Left renal cortex interstitium (tissue), 4 donors: ENCODE measurements at regions not wholly inside any gene's neighbourhood (a gene's known extent, or its start where the extent isn't known, plus 50 kb on each side); places are given as distances from the start of the nearest gene placed in this dataset.
"Not testable (repeated sequence)": the region's sequence is repeated elsewhere in the genome, so short reads cannot be mapped to it uniquely, and the experiment has no call there.

ENCODE experiments used
- DNase-seq, 4 donors: peaks; one replicate each; pipeline ENCODE4 v3.0.0-alpha.2; 2013; ENCODE audit warnings: low read depth in 4 of 4, low spot score in 2 of 4, missing footprints in 1 of 4

DNA sequence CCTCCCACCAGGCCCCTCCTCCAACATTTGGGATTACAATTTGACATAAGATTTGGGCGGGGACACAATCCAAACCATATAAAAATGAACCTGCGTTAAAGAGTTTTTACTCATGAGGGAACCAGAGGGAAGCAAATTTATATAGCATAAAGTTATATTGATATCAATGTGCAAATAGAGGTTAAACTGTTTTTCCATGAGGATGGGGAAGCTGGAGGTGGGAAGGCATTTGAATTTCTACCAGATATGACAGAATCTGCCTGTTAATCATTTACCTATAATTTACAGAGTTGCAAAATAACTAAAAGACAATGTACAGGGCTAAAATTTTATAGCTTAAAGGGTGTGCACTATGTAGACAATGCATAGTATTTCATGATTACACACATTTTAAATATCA lies 322.0 kb upstream of the FKBP1C start:
- DNase-seq = no peak

DNA sequence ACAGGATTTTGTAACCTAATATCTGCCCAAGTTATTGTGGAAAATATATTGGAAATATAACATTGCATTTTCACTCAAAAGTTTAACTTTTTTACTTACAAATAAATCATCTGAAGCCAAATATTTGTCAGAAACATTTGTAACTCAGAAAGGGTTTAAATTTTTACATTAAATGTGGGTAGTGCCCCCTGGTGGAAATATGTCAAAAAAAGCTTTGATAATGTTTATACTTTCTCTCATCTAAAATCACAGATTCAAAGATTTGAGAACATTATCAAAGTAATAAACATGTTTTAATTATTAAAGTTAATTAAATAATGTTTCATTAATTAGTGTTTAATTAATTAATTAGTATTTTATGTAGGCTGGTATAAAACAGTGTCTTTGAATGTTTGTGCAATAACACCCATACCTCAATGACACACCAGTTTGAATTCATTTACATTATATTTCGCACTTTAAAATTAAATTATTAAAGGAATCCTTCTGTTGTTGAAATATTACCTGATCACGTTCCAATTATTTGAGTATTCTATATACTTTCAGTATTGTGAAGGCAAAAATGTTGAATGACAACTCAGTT lies 320.1 kb upstream of the FKBP1C start:
- no peak for DNase-seq

DNA sequence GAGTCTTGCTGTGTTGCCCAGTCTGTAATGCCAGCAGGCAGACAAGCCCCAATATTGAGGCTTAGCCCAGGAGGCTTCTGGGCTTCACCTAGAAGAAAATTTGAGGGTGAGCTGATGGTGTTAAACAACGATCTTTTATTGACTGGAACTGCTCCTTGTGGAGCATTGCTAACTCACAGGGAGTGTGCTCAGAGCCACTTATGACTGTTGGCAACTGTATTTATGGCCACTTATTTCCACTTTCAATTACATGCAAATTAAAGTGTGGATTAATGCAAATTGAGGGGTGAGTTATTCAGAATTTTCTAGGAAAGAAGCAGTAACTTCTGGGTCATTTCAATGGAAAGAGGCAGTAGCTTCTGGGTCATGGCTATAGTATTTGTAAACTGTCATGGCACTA lies 317.2 kb upstream of the FKBP1C start:
- DNase-seq = no peak

DNA sequence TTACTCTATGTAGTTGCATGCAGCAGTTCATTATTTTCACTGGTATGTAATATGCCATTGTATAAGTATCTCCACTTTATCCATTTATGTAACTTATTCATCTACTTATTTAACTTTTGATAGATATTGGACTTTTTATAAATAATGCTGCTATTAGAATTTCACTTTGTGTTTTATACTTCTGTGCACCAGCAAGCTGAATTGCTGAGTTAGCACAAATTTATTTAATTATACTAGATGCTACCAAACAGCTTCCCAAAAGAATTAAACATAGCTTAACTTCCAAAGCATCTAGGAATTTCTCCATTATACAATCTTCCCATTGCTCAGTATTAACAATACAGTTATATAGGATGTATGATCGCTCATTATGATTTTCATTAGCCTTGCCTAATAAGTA lies 308.0 kb upstream of the FKBP1C start:
- no peak for DNase-seq

DNA sequence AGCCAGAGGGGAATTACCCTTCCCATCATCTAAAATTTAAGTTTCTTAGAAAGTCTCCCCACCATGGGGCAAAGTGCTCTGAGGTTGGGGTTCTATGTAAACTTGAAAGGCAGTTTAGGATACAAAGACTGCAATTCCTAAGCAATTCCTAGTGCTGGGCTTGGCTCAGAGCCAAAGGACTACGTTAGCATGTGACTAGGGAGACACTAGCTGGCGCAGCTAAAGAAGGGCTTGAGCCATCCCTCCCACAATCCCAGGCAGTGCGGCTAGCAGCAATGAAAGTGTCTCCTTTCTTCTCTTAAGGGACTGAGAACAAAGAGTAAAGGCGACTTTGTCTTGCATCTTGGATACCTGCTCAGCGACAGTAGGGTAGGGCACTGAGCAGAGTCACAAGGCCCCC lies 306.6 kb upstream of the FKBP1C start:
- DNase-seq = no peak

DNA sequence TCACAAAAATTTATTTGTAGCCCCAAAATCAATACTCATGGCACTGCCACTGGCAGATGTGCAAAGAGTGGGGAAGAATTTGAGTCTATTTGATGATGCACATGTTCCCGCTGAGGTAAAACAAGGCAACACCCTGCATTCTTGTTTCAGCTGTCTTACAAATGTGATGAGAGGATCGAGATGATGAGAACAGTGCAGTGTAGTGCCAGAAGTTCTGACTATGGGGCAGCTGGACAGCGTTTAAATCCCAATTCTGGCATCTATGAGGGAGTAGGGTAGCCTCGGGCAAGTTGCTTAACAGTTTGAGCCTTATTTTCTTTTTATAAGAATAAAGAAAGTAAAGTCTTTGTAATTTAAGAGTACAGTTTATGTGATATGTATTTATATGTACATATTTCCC lies 296.7 kb upstream of the FKBP1C start:
- DNase-seq = no peak

DNA sequence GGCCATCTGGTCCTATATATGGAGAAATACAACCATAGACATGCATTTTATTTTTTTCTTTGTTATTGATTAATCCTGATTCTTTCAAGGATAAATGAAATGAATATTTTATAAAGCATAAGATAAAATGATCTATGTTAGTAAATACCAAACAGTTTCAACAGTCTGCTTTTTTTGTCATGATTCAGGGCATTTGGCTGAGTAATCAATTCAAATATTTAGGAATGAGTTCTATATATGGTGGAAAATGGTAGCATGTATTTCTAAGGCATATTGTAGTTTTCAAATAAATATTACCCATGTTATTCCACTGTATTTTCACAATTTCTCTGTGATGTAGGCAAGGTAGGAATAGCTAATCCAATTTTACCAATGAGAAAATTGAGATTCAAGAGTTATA lies 287.5 kb upstream of the FKBP1C start:
- no peak for DNase-seq

DNA sequence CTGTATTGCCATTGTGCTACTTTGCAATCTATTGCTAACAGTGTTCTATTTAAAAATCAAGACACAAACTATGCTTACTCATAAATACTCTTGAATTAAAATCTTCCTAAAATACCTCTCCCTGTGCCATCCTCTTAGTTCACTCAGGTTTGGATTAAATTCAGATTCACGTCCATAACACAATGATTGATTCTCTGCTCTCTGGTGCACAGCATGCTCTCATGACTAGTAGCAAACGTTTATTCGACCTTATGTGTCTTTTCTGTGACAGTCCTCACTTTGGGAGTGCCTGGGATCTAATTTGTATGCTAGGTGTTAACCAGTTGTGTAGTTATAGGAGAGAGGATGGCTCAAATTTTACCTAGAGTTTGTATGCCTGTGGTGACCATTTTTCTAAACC lies 270.4 kb upstream of the FKBP1C start:
- no peak for DNase-seq

DNA sequence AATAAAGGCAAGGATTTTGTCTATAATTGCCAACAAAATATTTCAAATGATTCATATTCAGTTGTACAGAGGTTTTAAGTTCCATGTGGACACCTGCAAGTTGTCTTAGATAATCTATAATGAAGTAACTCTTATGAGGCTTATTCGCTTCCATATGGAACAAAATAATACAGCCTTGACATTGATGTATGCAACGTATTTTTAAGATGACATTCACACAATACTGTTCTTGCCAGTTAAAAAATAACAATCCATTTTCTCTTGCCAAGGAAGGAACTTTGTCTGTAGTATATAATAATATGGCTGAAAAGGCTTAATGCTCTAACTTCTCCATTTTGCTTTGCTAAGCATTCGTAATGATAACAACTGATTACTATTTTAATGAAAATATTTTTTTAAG lies 269.3 kb upstream of the FKBP1C start:
- no peak for DNase-seq

DNA sequence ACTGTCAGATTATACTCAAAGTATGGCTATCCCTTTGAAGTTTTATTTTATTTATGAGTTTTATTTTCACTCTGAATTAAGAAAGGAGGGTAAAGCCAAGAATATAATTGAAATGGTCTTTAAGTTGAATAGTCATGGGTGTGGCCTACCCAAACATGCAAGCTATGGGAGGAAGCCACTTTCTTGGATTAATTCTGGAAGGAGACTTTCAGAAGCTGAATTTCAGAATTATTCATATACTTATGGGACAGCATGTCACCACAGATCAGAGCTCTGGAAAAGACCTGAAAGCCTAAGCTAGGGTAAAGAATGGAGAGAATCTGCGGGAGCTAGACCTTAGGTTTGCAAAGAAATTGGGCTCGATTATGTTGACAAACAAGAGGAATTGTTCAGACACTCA lies 242.4 kb upstream of the FKBP1C start:
- DNase-seq = no peak

DNA sequence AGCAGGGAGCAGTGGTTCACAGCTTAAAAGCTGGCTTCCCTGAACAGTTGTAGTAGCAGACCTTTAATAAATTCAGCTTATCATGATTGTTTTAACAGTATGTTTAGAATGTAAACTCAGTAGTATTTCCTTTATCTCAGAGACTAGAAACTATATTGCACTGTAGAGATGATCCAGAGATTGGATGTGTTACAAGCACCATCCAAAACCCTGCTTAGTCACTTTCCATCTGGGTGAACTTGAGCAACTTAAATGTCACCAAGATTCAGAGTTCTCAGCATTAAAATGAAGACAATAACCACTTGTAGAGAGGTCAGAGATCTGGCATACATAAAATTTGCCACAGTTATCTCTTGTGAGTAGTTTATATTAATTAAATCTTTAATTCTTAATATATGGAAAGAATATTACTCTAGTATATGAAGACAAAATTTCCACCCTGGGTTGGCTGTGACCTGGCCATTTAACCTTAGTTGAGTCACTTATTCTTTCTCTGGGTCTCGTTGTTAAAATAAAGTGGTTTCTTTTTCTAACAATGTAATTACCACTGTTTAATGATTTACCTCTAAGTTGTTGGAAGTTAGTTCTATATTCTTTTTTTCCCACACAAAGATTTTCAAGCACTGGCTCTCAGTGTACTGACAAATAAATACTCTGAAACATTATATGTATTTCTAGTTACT lies 239.2 kb upstream of the FKBP1C start:
- DNase-seq = no peak

DNA sequence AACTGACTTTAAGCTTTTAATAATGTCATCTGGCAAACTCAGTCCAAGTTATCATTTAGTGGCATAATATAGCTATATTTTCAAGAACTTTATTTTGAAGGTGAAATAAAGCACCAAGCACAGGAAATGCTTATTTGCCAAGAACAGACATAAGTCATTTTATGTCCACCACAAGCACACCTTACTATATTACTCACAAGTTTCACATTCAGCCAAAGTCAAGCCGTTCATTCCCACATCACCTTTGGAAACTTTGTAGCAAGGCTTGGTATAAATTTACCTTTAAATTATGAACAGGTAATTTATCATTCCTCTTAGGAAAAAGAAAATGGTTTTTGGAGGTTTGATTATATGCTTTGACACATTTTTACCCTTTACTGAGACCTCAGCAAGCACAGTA lies 236.8 kb upstream of the FKBP1C start:
- no peak for DNase-seq

DNA sequence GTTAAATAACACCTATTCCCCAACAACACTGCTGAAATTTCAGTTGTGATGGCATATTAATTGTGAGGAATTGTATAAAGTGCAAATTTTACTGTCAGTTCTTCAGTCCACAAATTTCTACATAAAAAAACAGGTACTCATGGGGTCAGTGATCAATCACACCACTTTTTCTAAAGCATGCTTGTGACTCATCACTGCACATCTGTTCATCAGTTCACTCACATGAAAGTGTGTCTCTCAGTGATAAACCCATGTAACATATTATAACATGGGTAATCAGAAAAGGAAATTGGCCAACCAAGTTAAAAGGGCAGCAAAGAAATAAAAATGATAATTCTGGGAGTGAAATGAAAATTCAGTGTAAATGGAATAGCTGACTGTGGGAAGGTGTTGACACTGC lies 234.7 kb upstream of the FKBP1C start:
- DNase-seq = no peak

DNA sequence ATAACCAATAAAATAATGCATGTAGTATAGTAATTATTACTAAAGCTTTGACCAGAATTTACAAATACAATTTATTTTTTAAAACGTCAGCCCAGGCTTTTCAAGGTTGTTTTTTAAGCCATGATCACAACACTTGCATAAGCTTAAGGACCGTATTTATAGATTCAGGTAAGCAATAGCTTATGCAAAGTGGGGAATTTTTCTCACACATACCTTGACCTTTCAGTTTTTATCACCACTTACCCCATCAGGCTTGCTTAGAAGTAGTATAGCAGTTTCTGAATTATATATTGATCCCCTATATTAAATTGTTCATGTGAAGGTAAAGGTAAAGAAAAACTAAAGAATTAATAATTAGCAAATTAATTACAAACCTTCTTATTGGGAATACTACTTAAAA lies 232.3 kb upstream of the FKBP1C start:
- DNase-seq = no peak

DNA sequence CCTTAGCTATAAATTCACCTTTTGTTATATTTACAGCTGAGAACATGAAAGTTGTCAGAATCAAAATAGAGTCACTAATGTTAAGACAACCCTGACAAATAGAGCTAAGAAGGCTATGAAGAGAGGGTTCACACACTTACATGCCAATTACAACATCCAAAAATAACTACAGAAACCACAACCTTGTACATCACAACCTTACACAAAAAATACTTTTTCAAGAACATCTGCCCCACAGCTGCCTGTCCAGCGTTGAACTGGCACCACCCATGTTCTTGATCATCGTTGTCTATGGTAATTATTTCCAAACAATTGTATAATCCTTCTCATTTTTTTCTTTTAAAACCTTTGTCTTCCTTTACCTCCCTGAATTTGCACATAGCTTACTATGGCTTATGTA lies 231.2 kb upstream of the FKBP1C start:
- no peak for DNase-seq

DNA sequence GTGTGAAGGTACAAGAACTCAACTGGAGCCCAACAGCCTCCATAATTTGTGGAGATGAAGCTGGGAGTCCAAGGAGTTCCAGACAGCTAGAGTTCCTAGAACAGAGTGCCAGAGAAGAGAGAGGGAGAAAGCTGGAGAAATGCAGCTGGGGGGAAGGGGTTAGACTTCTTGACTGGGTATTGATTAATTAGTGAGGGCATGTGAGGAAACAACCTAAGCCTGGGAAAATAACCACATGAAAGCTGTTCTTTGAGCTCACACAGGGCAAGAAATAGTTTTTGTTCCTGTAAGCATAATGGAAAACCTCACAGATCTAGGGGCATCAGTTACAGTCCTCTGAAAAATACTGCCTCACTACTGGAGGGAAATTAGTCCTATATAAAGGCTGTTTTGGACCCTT lies 230.5 kb upstream of the FKBP1C start:
- no peak for DNase-seq

DNA sequence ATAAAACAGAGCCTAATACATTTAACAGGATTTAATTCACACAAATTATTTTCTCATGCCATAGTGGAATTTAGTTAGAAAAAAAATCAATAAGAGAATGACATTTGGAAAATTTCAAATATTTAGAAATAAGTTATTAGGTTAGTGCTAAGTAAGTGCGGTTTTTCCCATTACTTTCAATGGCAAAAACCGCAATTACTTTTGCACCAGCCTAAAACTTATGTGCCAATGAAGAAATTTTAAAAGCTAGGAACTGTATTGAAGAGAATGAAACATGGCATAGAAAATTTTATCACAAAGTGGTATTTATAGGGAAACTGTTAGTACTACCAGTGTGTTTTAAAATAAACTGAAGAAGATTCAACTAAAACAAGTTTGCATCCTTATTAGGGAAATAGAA lies 228.3 kb upstream of the FKBP1C start:
- DNase-seq = no peak

DNA sequence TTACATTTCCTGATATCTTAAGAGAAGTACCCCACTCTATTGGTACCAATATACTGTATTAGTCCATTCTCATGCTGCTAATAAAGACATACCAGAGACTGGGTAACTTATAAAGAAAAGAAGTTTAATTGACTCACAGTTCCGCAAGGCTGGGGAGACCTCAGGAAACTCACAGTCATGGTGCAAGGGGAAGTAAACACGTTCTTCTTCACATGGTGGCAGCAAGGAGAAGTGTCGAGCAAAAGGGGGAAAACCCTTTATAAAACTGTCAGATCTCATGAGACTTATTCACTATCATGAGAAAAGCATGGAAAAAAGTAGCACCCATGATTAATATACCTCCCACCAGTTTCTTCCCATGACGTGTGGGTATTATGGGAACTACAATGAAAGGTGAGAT lies 219.6 kb upstream of the FKBP1C start:
- DNase-seq = not testable (repeated sequence)

DNA sequence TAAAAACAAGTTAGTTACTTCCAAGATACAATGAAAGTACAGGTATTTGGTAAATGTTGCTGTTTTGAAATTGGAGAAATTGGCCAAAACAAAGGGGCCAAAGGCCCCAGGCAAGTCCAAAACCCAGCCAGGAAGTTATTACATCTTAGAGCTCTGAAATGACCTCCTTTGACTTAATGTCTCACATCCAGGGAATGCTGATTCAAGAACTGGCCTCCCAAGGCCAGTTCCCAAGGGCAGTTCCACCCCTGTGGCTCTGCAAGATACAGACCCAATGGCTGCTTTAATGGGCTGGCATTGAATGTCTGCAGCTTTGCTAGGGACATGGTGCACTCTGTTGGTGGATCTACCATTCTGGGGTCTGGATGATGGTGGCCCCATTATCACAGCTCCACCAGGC lies 217.3 kb upstream of the FKBP1C start:
- DNase-seq = no peak

DNA sequence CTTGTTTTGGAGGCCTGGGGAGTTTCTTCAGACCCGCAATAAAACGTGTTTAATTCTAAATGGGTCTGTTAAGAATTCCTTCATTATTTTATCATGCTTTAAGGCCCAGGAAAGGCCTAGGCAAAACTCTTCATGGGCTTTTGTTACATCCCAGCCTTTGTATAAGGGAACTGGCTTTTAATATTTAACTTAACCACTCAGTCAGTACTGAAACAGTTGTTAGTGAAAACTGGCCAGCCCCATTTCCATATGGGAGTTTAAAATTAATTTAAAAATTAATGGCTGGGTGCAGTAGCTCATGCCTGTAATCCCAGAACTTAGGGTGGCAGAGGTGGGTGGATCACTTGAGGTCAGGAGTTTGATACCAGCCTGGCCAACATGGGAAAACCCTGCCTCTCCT lies 213.2 kb upstream of the FKBP1C start:
- peak in 1 of 4 donors; percentile 9 for DNase-seq

DNA sequence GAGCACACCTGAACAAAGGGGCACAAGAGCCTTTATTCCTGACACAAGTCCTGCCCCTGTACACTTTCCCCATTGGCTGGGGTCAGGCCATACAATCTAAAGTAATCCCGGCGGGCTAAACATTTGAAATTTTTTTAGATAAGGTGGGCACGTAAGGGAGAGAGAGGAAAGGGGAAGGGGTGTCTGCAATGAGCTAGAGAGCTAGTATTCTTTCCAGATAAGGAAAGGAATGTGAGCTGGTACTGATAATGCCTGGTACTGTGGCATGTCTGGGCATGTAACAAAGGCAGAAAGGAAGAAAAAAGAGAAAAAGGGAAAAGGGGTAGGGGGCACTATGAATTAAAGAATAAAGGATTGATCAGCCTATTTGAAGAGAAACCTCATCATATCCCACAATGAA lies 212.0 kb upstream of the FKBP1C start:
- not testable (repeated sequence) for DNase-seq

DNA sequence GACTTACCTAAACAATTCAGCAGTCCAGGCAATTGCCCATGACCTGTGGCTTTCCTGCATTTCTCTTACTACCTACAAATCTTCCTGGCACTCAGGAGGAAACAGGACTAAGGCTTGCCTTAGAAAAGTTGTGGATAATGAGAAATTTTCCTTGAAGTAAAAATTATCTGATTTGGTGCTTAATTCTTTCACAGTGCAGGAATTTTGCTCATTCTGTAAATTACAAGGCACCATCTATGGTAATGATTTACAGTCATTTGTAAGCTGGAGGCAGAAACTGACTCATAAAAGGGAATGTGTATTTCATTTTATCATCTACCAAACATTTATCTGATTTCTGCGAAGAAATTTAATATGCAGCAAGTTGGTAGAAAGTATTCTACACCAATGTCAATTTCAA lies 211.5 kb upstream of the FKBP1C start:
- no peak for DNase-seq

DNA sequence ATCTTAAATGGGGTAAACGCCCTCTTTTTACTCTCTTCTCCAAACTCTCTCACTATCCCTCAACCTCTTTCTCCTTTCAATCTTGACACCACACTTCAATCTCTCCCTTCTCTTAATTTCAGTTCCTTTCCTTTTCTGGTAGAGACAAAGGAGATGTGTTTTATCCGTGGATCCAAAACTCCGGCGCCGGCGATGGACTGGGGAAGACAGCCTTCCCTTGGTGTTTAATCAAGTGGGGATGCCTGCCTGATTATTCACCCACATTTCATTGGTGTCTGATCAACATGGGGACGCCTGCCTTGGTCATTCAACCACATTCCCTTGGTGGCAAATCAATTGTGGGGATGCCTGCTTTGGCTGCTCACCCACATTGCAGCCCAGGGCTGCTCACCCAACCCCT lies 205.3 kb upstream of the FKBP1C start:
- DNase-seq = not testable (repeated sequence)
